OCI-LY7 (cell line): ENCODE measurements at regions not wholly inside any gene's neighbourhood (a gene's known extent, or its start where the extent isn't known, plus 50 kb on each side); places are given as distances from the start of the nearest gene placed in this dataset.

Experiments
- BruUV-seq: library from RNA; stranded (reverse); fragments of 400-500 nt; replicated peaks from 2 replicates; lab custom pipeline; 2021; lab: Mats Ljungman, UMichigan
- CTCF ChIA-PET: fragments of 300-600 bp; sonication (Branson Sonifier 250); formaldehyde crosslinking; loops from one replicate; lab custom pipeline; 2022; ENCODE audit warnings: antibody characterized with exemption; ENCODE audit not compliant: unreplicated experiment; lab: Charles Lee
- POLR2A ChIA-PET: fragments of 300-600 bp; sonication (Branson Sonifier 250); formaldehyde crosslinking; loops from one replicate; lab custom pipeline; 2022; ENCODE audit warnings: antibody characterized with exemption; lab: Charles Lee
- DNase-seq: peaks from one replicate; pipeline ENCODE4 v3.0.0-alpha.2; 2015; ENCODE audit warnings: low spot score
- H2AFZ ChIP-seq: fragments of 200-600 bp; sonication (generic), shearing (Covaris generic); 2 replicates; pipeline ENCODE4 v1.6.1; 2014; ENCODE audit warnings: mild to moderate bottlenecking, antibody characterized with exemption, low read length, moderate library complexity
- H3K27ac ChIP-seq: fragments of 200-600 bp; sonication (generic); 2 replicates; pipeline ENCODE4 v1.5.1; 2014; ENCODE audit warnings: mixed run types, low read depth, mild to moderate bottlenecking, moderate library complexity, low read length, inconsistent platforms; ENCODE audit not compliant: poor library complexity, severe bottlenecking
- H3K36me3 ChIP-seq: fragments of 200-600 bp; sonication (generic); 2 replicates; pipeline ENCODE4 v1.6.1; 2014; ENCODE audit warnings: mild to moderate bottlenecking, antibody characterized with exemption, low read length, moderate library complexity, mixed read lengths; ENCODE audit not compliant: insufficient read depth
- H3K4me1 ChIP-seq: fragments of 200-600 bp; sonication (generic); 2 replicates; pipeline ENCODE4 v1.5.1; 2014; ENCODE audit warnings: mild to moderate bottlenecking, low read length; ENCODE audit not compliant: insufficient read depth, poor library complexity, severe bottlenecking
- H3K4me2 ChIP-seq: fragments of 200-600 bp; sonication (generic); 2 replicates; pipeline ENCODE4 v1.6.1; 2014; ENCODE audit warnings: mild to moderate bottlenecking, low read length
- H3K4me3 ChIP-seq: fragments of 200-600 bp; sonication (generic); 2 replicates; pipeline ENCODE4 v1.5.1; 2014; ENCODE audit warnings: mild to moderate bottlenecking, low read depth, low read length; ENCODE audit not compliant: poor library complexity, severe bottlenecking
- H3K79me2 ChIP-seq: fragments of 200-600 bp; sonication (generic); 2 replicates; pipeline ENCODE4 v1.6.1; 2016; ENCODE audit warnings: low read depth, mild to moderate bottlenecking, low read length, moderate library complexity, mixed read lengths; ENCODE audit not compliant: insufficient read depth
- H3K9me2 ChIP-seq: fragments of 200-600 bp; sonication (generic); 2 replicates; pipeline ENCODE4 v1.6.1; 2016; ENCODE audit warnings: mild to moderate bottlenecking, low read length, mixed read lengths; ENCODE audit not compliant: insufficient read depth
- H3K9me3 ChIP-seq: fragments of 200-600 bp; sonication (generic); 2 replicates; pipeline ENCODE4 v1.6.1; 2014; ENCODE audit warnings: mild to moderate bottlenecking, mixed run types, low read length, mixed read lengths
- H4K20me1 ChIP-seq: fragments of 200-600 bp; sonication (generic); 2 replicates; pipeline ENCODE4 v1.6.1; 2014; ENCODE audit warnings: mild to moderate bottlenecking, antibody characterized with exemption, low read length, moderate library complexity, mixed read lengths; ENCODE audit not compliant: insufficient read depth
- CTCF ChIP-seq: fragments of 200-600 bp; sonication (generic); conservative IDR thresholded peaks from 2 replicates; pipeline ENCODE4 v1.5.1; 2014; ENCODE audit warnings: mild to moderate bottlenecking, antibody characterized with exemption, low read length, moderate library complexity, mixed read lengths
- EZH2phosphoT487 ChIP-seq: fragments of 200-600 bp; sonication (generic); IDR thresholded peaks from 2 replicates; pipeline ENCODE4 v1.6.1; 2018; ENCODE audit warnings: low read depth, borderline replicate concordance, mild to moderate bottlenecking, mixed run types, antibody characterized with exemption, low read length, moderate library complexity, mixed read lengths
- intact Hi-C: fragments of 100-400 bp; cut with micrococcal nuclease; formaldehyde crosslinking; loops from one replicate; pipeline ENCODE4 v1.10.0; 2022; ENCODE audit not compliant: unreplicated experiment

- no peak for DNase-seq
- Histone ChIP-seq H4K20me1 (no peaks in the 10 kb centered on the region), H3K9me2 (no peaks in the 10 kb centered on the region), H3K9me3 (peaks cover 30% of the 10 kb centered on the region; the same call in 1 of the 2 replicates), H3K27ac (no peak overlapping the region), H3K79me2 (no peaks in the 10 kb centered on the region), H3K4me3 (no peak overlapping the region), H3K4me1 (no peaks in the 10 kb centered on the region), H2AFZ (no peak overlapping the region), H3K4me2 (no peak overlapping the region), H3K36me3 (peaks cover 9% of the 10 kb centered on the region; the same call in 1 of the 2 replicates)
- TF ChIP-seq CTCF = no peak
- TF ChIP-seq EZH2phosphoT487 = no peak
- no TSS peak for BruUV-seq
- ChIA-PET POLR2A (interaction anchor here (1.0 to 1.5 kb wide), 2 partner anchors 9 to 28 kb away, joined by 3 to 4 read pairs; no protein-coding TSS in a partner anchor), CTCF (no interaction called here)
- intact Hi-C loops = no loop called here
Measured at GRCh38 chr7:136228171-136228570, 251.0 kb upstream of the MTPN start.

- no peaks in the 10 kb centered on the region for H3K79me2 ChIP-seq
- TF ChIP-seq EZH2phosphoT487 = no peak
- TF ChIP-seq CTCF = peak; percentile 39; the same call in 1 of the 2 replicates
- no TSS peak for BruUV-seq
- H4K20me1 ChIP-seq = no peaks in the 10 kb centered on the region
- no peak overlapping the region for H2AFZ ChIP-seq
- H3K9me3 ChIP-seq = peaks cover 9% of the 10 kb centered on the region; the same call in 1 of the 2 replicates
- intact Hi-C loops = no loop called here
- H3K4me1 ChIP-seq = peaks cover 4% of the 10 kb centered on the region
- H3K27ac ChIP-seq = no peak overlapping the region
- DNase-seq = no peak
- H3K9me2 ChIP-seq = no peaks in the 10 kb centered on the region
- ChIA-PET POLR2A (interaction anchor here (0.5 to 0.6 kb wide), 2 partner anchors 74 to 99 kb away, joined by 3 read pairs; no protein-coding TSS in a partner anchor), CTCF (no interaction called here)
- no peaks in the 10 kb centered on the region; the same call in 1 of the 2 replicates for H3K36me3 ChIP-seq
- H3K4me3 ChIP-seq = no peak overlapping the region
- H3K4me2 ChIP-seq = no peak overlapping the region
Measured at GRCh38 chr7:136214356-136214755, 237.2 kb upstream of the MTPN start.

GRCh38 chr7:136213012-136213411 lies 235.9 kb upstream of the MTPN start:
- peaks cover 9% of the 10 kb centered on the region; the same call in 1 of the 2 replicates for H3K9me3 ChIP-seq
- H3K9me2 ChIP-seq = no peaks in the 10 kb centered on the region
- H4K20me1 ChIP-seq = no peaks in the 10 kb centered on the region
- TF ChIP-seq CTCF = no peak
- no peak for TF ChIP-seq EZH2phosphoT487
- no peak overlapping the region for H2AFZ ChIP-seq
- no peaks in the 10 kb centered on the region; the same call in 1 of the 2 replicates for H3K36me3 ChIP-seq
- no peak overlapping the region for H3K4me2 ChIP-seq
- H3K4me3 ChIP-seq = no peak overlapping the region
- no peak for DNase-seq
- ChIA-PET CTCF (no interaction called here), POLR2A (no interaction called here)
- peaks cover 4% of the 10 kb centered on the region for H3K4me1 ChIP-seq
- intact Hi-C loops = no loop called here
- BruUV-seq = no TSS peak
- no peaks in the 10 kb centered on the region for H3K79me2 ChIP-seq
- H3K27ac ChIP-seq = no peak overlapping the region
